GM21528 (cell line): ENCODE measurements at regions not wholly inside any gene's neighbourhood (a gene's known extent, or its start where the extent isn't known, plus 50 kb on each side); places are given as distances from the start of the nearest gene placed in this dataset.

Source experiments
- ATAC-seq: cut with Tn5 transposase; IDR thresholded peaks from one replicate; pipeline ENCODE4 v1.9.1; 2021; ENCODE audit warnings: mild to moderate bottlenecking, moderate library complexity; ENCODE audit not compliant: unreplicated experiment, low FRiP score

DNA sequence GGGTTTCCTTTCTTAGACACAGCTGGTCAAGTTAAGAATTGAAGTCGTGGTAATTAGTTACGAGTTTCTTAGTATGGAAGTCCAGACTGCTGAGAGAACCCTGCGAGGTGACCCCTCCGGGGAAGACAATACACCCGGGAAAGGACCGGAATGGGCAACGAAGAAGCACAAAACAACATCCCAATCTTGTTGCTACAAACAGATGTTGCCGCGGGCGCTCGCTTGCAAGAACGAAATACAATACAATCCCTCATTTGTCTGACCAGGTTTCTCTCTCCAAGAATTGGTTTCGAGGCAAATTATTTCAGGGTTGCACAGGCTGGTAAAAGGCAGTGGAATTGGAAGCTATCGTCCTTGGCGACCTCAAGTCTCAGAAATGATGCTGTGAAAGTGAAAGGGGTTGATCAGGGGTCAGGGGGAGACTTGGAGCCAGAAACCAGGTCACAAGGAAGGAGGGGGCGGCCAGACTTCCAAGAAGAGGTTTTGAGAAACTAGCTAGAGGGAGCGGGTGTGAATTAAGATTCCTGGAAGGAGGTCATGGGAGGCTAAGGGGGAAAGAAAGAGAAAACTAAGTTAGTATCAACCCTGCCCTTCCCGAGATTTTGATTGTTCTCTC is 401.9 kb downstream of the HRH4 start:
- ATAC-seq, result no peak

DNA sequence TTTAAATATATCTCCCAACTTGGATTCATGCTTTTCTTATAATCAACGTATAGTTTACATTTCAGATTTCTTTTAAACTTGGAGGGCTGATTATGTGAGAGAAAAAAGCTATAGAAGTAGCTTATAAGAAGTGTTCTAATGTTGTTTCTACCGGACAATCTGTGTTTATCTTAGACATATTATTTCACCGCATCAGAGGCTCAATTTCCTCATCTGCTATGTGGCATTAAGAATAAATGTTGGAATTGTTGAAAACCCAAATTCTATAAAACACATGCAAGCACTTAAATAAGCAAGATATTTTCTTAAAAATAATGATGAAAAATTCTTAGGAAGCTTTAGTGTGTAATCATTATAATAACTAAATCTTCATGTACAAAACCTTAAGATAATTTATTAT is 407.9 kb downstream of the HRH4 start:
- ATAC-seq, result no peak

GRCh38 chr18:24868760-24869237 is 408.4 kb downstream of the HRH4 start:
- ATAC-seq, result no peak

DNA sequence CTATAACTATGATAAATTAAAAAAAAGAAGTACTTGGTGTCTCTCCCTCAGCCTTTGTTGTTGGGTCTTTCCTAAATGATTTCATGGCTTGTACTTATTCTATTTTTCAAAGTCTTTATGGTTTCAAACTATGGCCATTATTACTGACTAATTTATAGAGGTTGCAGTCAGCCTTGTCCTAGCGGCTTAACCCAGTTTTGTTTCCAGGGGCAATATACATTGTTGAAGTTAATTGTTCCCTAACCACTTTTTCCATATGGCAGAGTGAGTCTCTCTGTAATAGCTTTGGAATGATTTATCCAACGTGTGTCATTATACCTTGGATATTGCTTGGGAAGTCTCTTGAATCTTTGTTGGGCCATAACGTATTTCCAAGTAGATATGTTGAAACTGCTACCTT is 408.8 kb downstream of the HRH4 start:
- ATAC-seq, result no peak

DNA sequence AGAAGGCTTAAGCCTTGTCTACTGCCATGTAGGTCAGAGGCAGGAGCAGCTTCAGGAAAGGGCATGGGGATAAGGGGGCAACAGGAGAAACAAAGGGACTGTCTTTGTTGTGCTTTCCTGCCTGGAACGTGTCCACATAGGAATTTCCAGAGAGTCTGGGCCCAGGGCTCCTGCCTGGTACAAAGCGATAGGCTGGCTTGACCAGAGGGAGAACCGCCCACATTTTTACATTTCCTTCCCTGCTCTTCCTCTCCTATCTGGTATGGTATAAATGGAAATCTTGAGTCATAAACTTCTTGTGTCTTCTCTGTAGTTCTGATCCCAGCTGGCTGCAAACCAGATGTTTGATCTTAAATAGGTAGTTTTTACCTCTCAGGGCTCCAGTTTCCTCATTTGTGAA is 414.8 kb downstream of the HRH4 start:
- no peak for ATAC-seq

GRCh38 chr18:24875777-24876176 is 415.3 kb downstream of the HRH4 start:
- no peak for ATAC-seq

DNA sequence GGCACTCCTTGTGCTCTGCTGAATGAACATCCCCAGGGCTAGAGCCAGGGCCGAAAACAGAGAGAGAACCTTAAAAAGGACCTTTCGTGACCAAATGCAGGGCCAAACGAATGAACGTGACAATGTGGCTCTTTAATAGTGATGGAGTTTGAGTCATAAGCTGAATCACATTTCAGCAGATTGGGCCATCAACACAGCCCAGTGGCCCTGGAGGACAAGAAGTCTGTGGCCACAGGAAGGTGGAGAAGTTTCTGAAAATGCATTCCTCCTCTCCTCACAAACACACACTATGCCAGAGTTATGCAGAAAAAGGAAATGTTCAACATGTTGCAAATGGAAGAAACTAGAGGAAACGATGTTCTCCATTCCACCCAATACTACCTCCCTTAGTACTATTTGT is 415.8 kb downstream of the HRH4 start:
- ATAC-seq, result no peak

GRCh38 chr18:24877066-24877465 is 416.6 kb downstream of the HRH4 start:
- ATAC-seq, result no peak

DNA sequence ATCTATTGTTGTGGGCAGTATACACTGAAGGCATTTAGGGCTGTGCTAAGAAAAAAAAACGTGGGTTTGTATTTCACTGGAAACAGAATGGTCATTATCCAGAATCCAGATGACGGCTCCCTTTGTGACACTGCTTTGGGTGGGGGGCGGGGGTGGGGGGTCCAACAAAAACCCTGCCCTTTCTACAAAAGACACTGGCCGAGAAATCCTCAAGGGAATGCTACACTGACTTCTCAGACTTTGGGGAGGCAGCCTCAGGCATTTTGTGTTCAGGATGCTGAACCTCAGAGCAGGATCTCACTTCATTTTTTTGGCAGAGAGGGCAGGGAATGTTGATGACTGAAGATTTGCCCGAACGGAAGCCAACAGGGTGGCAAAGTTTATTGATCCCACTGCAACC is 417.1 kb downstream of the HRH4 start:
- ATAC-seq, result no peak

GRCh38 chr18:24878289-24878688 is 417.9 kb downstream of the HRH4 start:
- ATAC-seq, result no peak

- no peak for ATAC-seq
These were observed 424.8 kb downstream of the HRH4 start for GRCh38 chr18:24885276-24885675.

- ATAC-seq, result no peak
These were observed 434.4 kb downstream of the HRH4 start for GRCh38 chr18:24894880-24895279.

DNA sequence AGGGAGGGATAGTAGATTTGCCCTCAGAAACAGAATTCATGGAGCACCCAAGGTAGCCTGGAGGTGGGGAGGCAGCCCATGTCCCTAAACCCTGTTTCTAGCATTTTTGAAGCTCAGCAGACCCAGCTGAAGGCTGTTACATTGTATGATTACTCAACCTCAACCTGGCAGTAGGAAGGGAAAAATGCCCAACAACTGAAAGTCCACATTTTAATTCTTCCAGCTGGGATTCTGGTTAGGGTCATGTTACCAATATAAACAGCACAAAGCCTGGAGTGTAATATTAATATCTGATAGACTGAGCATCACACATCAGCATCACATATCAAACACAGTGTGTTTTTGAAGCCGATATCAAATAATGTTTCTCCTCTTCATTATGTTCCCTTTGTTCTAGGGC is 437.0 kb downstream of the HRH4 start:
- ATAC-seq, result no peak

DNA sequence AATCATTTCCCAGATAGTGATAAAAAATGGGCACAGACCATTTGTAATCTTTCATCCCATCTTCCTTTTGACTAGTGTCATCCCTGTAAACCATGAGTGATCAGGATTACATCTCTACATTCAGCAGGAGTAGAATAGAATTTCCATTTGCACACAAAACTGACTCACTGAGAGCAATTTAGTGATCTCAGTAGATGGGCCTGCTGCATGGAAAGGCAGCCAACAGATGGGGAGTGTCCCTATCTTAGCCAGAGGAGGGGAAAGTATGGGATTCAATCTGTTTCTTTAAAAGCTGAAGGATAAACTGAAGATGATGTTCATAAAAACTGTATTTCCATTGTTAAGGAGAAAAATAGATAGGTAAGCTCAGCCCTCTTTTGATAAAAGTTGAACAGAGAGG is 441.7 kb downstream of the ZNF521 start:
- no peak for ATAC-seq

DNA sequence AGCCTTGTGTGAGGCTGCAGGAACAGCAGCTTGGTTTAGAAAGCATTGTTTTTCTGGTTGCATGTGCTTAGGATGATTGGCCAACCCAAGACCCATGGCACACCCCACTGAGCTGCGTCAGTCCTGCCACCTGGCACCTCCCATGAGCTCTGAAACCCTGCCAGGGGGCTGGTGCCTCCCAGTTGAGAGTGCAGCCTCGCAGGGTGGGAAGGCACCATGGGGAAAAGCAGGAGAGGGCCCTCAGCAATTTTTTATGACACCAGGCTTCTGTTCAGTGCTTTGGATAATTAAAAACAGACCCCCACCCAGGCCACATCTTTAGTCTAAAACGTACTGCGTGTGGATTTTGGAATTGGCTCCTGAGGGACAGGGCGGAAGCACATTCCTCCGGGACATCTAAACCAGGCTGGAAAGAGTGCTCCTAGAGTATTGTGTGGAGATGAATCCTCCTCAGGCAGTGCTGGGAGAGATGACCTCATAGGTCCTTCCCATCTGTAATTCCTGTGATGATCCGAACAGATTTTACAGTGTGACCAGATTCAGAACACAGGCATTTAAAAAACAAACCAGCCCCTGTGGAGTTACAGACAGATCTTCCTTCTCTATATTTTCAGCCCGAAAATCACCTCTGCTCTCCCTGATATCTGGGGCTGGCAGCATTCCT is 438.3 kb downstream of the ZNF521 start:
- no peak for ATAC-seq

DNA sequence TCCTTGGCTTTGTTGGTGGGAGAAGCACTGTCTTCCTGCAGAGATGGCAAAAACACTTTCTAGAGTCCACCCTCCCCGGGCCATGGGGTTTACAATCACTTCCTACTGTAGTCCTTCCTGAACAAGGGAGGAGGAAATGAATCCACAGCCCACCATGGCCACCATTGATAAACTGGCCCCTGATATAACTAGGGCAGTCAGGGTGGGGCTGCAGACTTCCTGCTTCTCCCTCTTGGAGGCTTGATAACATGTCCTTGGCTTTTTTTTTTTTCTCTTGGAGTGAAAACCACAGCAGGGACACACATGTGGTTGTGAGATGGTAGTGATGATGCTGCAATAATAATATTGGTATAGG is 437.8 kb downstream of the ZNF521 start:
- ATAC-seq, result no peak

- no peak for ATAC-seq
These were observed 437.3 kb downstream of the ZNF521 start for GRCh38 chr18:24914685-24915084.

GRCh38 chr18:24915547-24915946 is 436.4 kb downstream of the ZNF521 start:
- ATAC-seq, result no peak

DNA sequence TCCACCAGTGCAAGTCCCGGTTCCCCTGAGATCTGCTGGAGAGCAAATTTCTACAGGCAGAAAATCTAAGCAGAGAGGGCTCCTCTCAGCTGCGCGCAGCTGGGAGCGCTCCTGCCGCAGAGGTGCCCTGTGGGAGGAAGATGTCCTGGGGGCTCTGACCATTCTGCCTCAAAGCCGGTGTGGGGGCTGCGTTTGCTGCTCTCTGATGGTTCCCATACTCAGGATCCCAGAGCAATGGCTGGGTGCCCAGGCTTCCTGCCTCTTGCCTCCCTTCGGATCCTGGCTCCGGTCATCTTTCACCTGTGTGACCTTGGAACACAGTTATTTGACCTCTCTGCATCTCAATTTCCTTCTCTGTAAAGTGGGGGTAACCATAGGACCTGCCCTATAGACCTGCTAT is 434.2 kb downstream of the ZNF521 start:
- ATAC-seq, result no peak

DNA sequence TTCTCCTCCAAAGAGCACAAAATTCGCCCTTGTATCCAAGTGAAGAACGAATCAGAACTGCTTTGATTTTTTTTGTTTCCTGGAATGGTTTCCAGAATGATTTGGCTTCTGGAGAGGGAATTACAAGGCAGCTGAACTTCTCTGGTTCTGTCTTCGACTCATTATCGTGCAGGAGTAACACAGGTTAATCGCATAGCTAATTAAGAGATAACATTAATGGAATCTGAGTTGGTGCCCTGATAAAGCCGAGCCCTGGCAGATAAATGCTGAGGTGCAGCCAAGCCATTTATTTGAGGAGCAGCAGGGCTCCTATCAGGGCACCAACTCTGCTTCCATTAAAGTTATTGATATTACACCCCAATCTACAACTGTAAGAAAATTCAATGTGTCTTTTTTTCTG is 433.7 kb downstream of the ZNF521 start:
- ATAC-seq, result no peak

DNA sequence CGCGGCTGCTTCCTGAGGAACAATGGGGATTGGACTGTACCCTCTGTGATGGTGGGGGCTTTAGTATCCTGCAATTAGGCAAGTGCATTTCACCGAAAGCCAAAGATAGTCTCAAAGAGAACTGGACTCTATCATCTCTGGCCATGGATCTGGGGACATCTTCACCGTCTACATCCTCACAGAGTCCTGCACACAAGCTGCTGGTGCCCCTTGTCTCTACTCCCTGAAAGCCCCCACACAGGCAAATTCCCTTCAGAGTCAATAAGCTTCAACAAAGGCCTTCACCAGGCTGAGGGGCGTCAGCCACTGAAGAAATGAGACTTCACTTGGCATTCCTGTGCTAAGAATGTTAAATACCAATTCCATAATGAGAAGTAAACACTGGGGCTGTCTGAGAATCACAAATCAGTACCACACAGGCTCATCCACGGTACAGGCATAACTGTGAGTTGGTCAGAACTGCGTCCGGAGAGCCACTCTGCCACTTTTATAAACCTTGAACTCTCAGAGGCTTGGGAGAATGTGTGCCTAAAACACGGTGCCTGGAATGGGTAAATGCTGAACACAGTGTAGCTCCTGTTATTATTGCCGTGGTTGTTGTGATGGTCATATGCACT is 432.7 kb downstream of the ZNF521 start:
- no peak for ATAC-seq

DNA sequence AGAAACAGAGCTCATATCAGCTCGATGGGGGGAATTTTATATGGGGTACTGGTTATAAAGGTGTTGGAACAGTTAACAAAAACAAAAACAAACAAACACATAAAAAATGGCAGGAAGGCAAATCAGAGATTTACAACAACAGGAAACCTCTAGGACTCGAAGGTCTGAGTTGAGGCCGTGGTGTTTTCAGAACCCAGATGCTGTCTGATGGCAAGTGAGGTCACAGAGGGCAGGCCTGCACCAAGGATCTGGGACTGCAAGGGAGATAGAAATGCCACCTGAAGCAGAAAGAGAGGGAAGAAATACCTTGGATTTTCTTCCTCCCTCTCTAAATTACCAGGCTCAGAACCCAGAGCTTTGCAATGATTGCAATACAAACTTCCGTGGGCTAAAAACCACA is 429.5 kb downstream of the ZNF521 start:
- peak; percentile 57 for ATAC-seq
